DND-41 (cell line): ENCODE measurements at regions not wholly inside any gene's neighbourhood (a gene's known extent, or its start where the extent isn't known, plus 50 kb on each side); places are given as distances from the start of the nearest gene placed in this dataset.
"Not testable (repeated sequence)": the region's sequence is repeated elsewhere in the genome, so short reads cannot be mapped to it uniquely, and the experiment has no call there.

ENCODE experiments used
- EZH2 ChIP-seq: IDR thresholded peaks from 3 replicates; pipeline ENCODE4 v1.6.1; 2012; ENCODE audit warnings: borderline replicate concordance, low read depth, mild to moderate bottlenecking, moderate library complexity, low read length, inconsistent platforms; ENCODE audit not compliant: severe bottlenecking
- TF ChIP-seq, protein P1 (sequence below): IDR thresholded peaks from 2 replicates; pipeline ENCODE4 v1.5.1; 2012; ENCODE audit warnings: borderline replicate concordance, low read length, moderate library complexity, mild to moderate bottlenecking; ENCODE audit not compliant: poor library complexity, severe bottlenecking; ENCODE audit errors: extremely low read depth

DNA sequence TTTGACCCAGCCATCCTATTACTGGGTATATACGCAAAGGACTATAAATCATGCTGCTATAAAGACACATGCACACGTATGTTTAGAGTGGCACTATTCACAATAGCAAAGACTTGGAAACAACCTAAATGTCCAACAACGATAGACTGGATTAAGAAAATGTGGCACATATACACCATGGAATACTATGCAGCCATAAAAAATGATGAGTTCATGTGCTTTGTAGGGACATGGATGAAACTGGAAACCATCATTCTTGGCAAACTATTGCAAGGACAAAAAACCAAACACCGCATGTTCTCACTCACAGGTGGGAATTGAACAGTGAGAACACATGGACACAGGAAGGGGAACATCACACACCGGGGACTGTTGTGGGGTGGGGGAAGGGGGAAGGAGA is 117.1 kb upstream of the ECI2 start:
- TF ChIP-seq, protein P1, sequence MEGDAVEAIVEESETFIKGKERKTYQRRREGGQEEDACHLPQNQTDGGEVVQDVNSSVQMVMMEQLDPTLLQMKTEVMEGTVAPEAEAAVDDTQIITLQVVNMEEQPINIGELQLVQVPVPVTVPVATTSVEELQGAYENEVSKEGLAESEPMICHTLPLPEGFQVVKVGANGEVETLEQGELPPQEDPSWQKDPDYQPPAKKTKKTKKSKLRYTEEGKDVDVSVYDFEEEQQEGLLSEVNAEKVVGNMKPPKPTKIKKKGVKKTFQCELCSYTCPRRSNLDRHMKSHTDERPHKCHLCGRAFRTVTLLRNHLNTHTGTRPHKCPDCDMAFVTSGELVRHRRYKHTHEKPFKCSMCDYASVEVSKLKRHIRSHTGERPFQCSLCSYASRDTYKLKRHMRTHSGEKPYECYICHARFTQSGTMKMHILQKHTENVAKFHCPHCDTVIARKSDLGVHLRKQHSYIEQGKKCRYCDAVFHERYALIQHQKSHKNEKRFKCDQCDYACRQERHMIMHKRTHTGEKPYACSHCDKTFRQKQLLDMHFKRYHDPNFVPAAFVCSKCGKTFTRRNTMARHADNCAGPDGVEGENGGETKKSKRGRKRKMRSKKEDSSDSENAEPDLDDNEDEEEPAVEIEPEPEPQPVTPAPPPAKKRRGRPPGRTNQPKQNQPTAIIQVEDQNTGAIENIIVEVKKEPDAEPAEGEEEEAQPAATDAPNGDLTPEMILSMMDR = not testable (repeated sequence)
- not testable (repeated sequence) for TF ChIP-seq EZH2
